HepG2 (cell line): ENCODE measurements at regions not wholly inside any gene's neighbourhood (a gene's known extent, or its start where the extent isn't known, plus 50 kb on each side); places are given as distances from the start of the nearest gene placed in this dataset.

Source experiments
- ATAC-seq: fragments of 200-7000 bp; cut with Tn5 transposase; 3 replicates; pipeline ENCODE4 v1.9.1; 2020; ENCODE audit warnings: mild to moderate bottlenecking, moderate library complexity
- BruUV-seq: library from RNA; stranded (reverse); fragments of 400-500 nt; replicated peaks from 2 replicates; lab custom pipeline; 2021; lab: Mats Ljungman, UMichigan
- CTCF ChIA-PET: fragments of 300-600 bp; formaldehyde crosslinking; extraction: SDS; loops from one replicate; lab custom pipeline; 2021; ENCODE audit warnings: low total read pairs, inconsistent platforms, low intra/inter-chr PET ratio; lab: Yijun Ruan, JAX
- POLR2A ChIA-PET: fragments of 350-600 bp; sonication (Branson Sonifier 250); formaldehyde crosslinking; loops from one replicate; lab custom pipeline; 2020; ENCODE audit warnings: antibody characterized with exemption, inconsistent platforms; lab: Yijun Ruan, JAX
- DNase-seq: peaks from one replicate; pipeline ENCODE4 v3.0.0-alpha.2; 2015; ENCODE audit warnings: low spot score
- FAIRE-seq: peaks from 3 replicates; lab custom pipeline; 2011; peaks lifted over from hg19 to GRCh38; lab: Jason Lieb, UNC
- H2AFZ ChIP-seq: one replicate; pipeline ENCODE4 v1.6.1; 2011; ENCODE audit warnings: low read length, inconsistent platforms
- H3K27ac ChIP-seq: fragments of 300-600 bp; 3 replicates; pipeline ENCODE4 v1.8.0; 2011; ENCODE audit warnings: mixed run types, mild to moderate bottlenecking, mixed read lengths, low read length, inconsistent platforms; ENCODE audit not compliant: insufficient read depth; ENCODE audit errors: extremely low read length
- H3K27me3 ChIP-seq, 2 experiments: fragments of 200-600 bp in 1 of 2; 2 replicates in 1 of 2; 3 replicates in 1 of 2; pipeline versions ENCODE4 v1.6.0 to v1.8.0; 2011; ENCODE audit warnings: low read length in 2 of 2, mild to moderate bottlenecking in 2 of 2, moderate library complexity in 2 of 2, inconsistent platforms in 1 of 2; ENCODE audit not compliant: insufficient read depth in 2 of 2, control insufficient read depth in 1 of 2
- H3K36me3 ChIP-seq, 2 experiments: fragments of 200-600 bp in 1 of 2; replicated peaks in 1 of 2; 2 replicates in 1 of 2; 3 replicates in 1 of 2; pipeline versions ENCODE4 v1.5.1 to v1.8.0; 2011; ENCODE audit warnings: low read length in 2 of 2, inconsistent platforms in 1 of 2; ENCODE audit not compliant: insufficient read depth in 2 of 2, control insufficient read depth in 1 of 2
- H3K4me1 ChIP-seq: 2 replicates; pipeline ENCODE4 v1.5.1; 2012; ENCODE audit warnings: low read length, inconsistent platforms; ENCODE audit not compliant: insufficient read depth
- H3K4me2 ChIP-seq: 2 replicates; pipeline ENCODE4 v1.6.0; 2011; ENCODE audit warnings: low read depth, low read length, inconsistent platforms
- H3K4me3 ChIP-seq, 3 experiments: fragments of 200-600 bp in 1 of 3; sonication (generic), shearing (Covaris generic) in 1 of 3; replicated peaks in 1 of 3; 2 replicates each; pipeline ENCODE4 v1.5.1; 2011 to 2016; ENCODE audit warnings: low read length in 3 of 3, inconsistent platforms in 2 of 3, low read depth in 2 of 3, mild to moderate bottlenecking in 2 of 3, control low read depth in 1 of 3, mixed read lengths in 1 of 3; ENCODE audit not compliant: insufficient read depth in 1 of 3
- H3K79me2 ChIP-seq: one replicate; pipeline ENCODE4 v1.6.1; 2011; ENCODE audit warnings: low read length, inconsistent platforms; ENCODE audit not compliant: insufficient read depth
- H3K9ac ChIP-seq: 2 replicates; pipeline ENCODE4 v1.6.0; 2011; ENCODE audit warnings: mild to moderate bottlenecking, low read depth, low read length, inconsistent platforms; ENCODE audit not compliant: insufficient read depth
- H3K9me3 ChIP-seq: 2 replicates; pipeline ENCODE4 v1.5.1; 2012; ENCODE audit warnings: mild to moderate bottlenecking, low read length
- H4K20me1 ChIP-seq: 2 replicates; pipeline ENCODE4 v1.6.0; 2011; ENCODE audit warnings: inconsistent platforms, mild to moderate bottlenecking, low read length, moderate library complexity; ENCODE audit not compliant: insufficient read depth
- ARNT2 ChIP-seq: sonication (generic); formaldehyde crosslinking; IDR thresholded peaks from 2 replicates; pipeline ENCODE4 v1.8.0; 2022; ENCODE audit warnings: mild to moderate bottlenecking, low read depth, missing genetic modification reagents, moderate library complexity
- CTCF ChIP-seq: sonication (generic); formaldehyde crosslinking; IDR thresholded peaks from 2 replicates; pipeline ENCODE4 v1.5.0; 2020; ENCODE audit warnings: mild to moderate bottlenecking, missing genetic modification reagents, moderate library complexity
- EED ChIP-seq: sonication (generic); formaldehyde crosslinking; IDR thresholded peaks from 2 replicates; pipeline ENCODE4 v1.5.0; 2020; ENCODE audit warnings: mild to moderate bottlenecking, missing genetic modification reagents
- RCOR2 ChIP-seq: IDR thresholded peaks from 2 replicates; pipeline ENCODE4 v1.6.1; 2016; ENCODE audit warnings: missing biosample characterization, missing genetic modification reagents
- SIN3B ChIP-seq: fragments of 150-350 bp; IDR thresholded peaks from 2 replicates; pipeline ENCODE4 v1.6.1; 2014; ENCODE audit warnings: low read length
- SRSF4 ChIP-seq: fragments of 200-400 bp; formaldehyde crosslinking; IDR thresholded peaks from one replicate; pipeline ENCODE4 v1.6.1; 2018; ENCODE audit warnings: mild to moderate bottlenecking, low read depth, low read length, moderate library complexity; ENCODE audit not compliant: poor library complexity, severe bottlenecking
- TAF1 ChIP-seq: sonication (generic); formaldehyde crosslinking; IDR thresholded peaks from 2 replicates; pipeline ENCODE4 v1.4.0; 2020; ENCODE audit warnings: missing genetic modification reagents
- TFDP2 ChIP-seq: sonication (generic); formaldehyde crosslinking; IDR thresholded peaks from 2 replicates; pipeline ENCODE4 v1.4.0; 2020; ENCODE audit warnings: missing genetic modification reagents
- YEATS4 ChIP-seq: sonication (generic); formaldehyde crosslinking; IDR thresholded peaks from 2 replicates; pipeline ENCODE4 v1.4.0; 2020; ENCODE audit warnings: missing genetic modification reagents, borderline replicate concordance
- ZBTB8A ChIP-seq: sonication (generic); formaldehyde crosslinking; IDR thresholded peaks from 2 replicates; pipeline ENCODE4 v1.4.0; 2020; ENCODE audit warnings: mild to moderate bottlenecking, low read depth, missing genetic modification reagents, borderline replicate concordance
- ZNF552 ChIP-seq: sonication (generic); formaldehyde crosslinking; IDR thresholded peaks from 2 replicates; pipeline ENCODE4 v1.9.0; 2022; ENCODE audit warnings: missing genetic modification reagents, mild to moderate bottlenecking, borderline replicate concordance
- ZNF747 ChIP-seq: sonication (generic); formaldehyde crosslinking; IDR thresholded peaks from 2 replicates; pipeline ENCODE4 v1.8.1; 2023; ENCODE audit warnings: missing genetic modification reagents, mild to moderate bottlenecking, borderline replicate concordance
- ZNF83 ChIP-seq: sonication (generic); formaldehyde crosslinking; IDR thresholded peaks from 2 replicates; pipeline ENCODE4 v1.4.0; 2020; ENCODE audit warnings: missing genetic modification reagents, mild to moderate bottlenecking, borderline replicate concordance
- WGBS: methylation state at CpG from one replicate; pipeline ENCODE4 v1.1.6; 2017; ENCODE audit warnings: low lambda C conversion rate; 5-methylcytosine and 5-hydroxymethylcytosine counted together
- in situ Hi-C: cut with HindIII; loops from 2 replicates; pipeline ENCODE4 v1.10.0; 2017; ENCODE audit warnings: low pct_unique_long_range_greater_than_20kb; ENCODE audit not compliant: extremely low pct_ligation_motif_present
- intact Hi-C: fragments of 100-400 bp; cut with micrococcal nuclease; formaldehyde crosslinking; loops from one replicate; pipeline ENCODE4 v1.10.0; 2022; ENCODE audit not compliant: unreplicated experiment
- TF ChIP-seq, protein P1 (sequence below): sonication (generic); formaldehyde crosslinking; IDR thresholded peaks from 2 replicates; pipeline ENCODE4 v1.4.0; 2020; ENCODE audit warnings: missing genetic modification reagents, borderline replicate concordance
- TF ChIP-seq, protein P2 (sequence below): sonication (generic); formaldehyde crosslinking; IDR thresholded peaks from 2 replicates; pipeline ENCODE4 v1.8.1; 2023; ENCODE audit warnings: mild to moderate bottlenecking, moderate library complexity, missing genetic modification reagents

GRCh38 chr4:14176613-14177012, 549.1 kb upstream of the BOD1L1 start (continued):
- TF ChIP-seq TFDP2 (CRISPR knock-in tag) (no peak), RCOR2 (no peak)

GRCh38 chr4:14177987-14178386, 550.5 kb upstream of the BOD1L1 start:
- no peaks in the 10 kb centered on the region for H3K36me3 ChIP-seq
- BruUV-seq = no TSS peak
- TF ChIP-seq ZNF552 (CRISPR knock-in tag) = no peak
- no peak for TF ChIP-seq ARNT2
- TF ChIP-seq TAF1 (CRISPR knock-in tag) = no peak
- TF ChIP-seq ZBTB8A (CRISPR knock-in tag) = no peak
- TF ChIP-seq, protein P1, sequence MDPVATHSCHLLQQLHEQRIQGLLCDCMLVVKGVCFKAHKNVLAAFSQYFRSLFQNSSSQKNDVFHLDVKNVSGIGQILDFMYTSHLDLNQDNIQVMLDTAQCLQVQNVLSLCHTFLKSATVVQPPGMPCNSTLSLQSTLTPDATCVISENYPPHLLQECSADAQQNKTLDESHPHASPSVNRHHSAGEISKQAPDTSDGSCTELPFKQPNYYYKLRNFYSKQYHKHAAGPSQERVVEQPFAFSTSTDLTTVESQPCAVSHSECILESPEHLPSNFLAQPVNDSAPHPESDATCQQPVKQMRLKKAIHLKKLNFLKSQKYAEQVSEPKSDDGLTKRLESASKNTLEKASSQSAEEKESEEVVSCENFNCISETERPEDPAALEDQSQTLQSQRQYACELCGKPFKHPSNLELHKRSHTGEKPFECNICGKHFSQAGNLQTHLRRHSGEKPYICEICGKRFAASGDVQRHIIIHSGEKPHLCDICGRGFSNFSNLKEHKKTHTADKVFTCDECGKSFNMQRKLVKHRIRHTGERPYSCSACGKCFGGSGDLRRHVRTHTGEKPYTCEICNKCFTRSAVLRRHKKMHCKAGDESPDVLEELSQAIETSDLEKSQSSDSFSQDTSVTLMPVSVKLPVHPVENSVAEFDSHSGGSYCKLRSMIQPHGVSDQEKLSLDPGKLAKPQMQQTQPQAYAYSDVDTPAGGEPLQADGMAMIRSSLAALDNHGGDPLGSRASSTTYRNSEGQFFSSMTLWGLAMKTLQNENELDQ = no peak
- no peak for TF ChIP-seq SRSF4
- no peak for TF ChIP-seq SIN3B
- no peak for TF ChIP-seq YEATS4 (CRISPR knock-in tag)
- TF ChIP-seq EED = no peak
- TF ChIP-seq ZNF747 (CRISPR knock-in tag) = no peak
- TF ChIP-seq CTCF (CRISPR knock-in tag) = no peak
- no peak for TF ChIP-seq ZNF83 (CRISPR knock-in tag)
- TF ChIP-seq, protein P2, sequence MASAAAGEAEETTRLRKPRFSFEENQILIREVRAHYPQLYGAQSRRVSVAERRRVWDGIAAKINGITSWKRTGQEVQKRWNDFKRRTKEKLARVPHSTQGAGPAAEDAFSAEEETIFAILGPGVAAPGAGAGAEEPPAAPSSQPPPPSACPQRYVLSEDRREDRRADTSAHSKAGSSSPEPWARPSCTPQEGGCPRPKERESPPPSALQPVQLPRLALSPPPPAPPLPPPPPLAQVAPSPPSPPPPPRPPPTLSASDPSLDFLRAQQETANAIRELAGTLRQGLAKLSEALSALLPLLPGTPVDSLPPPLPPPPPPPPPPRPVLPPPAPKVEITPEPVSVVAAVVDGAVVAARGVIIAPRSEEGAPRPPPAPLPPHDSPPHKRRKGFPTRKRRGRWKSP (CRISPR knock-in tag) = no peak
- no peaks in the 10 kb centered on the region for H4K20me1 ChIP-seq
- intact Hi-C loops = no loop called here
- no peak for ATAC-seq
- POLR2A ChIA-PET = no interaction called here
- DNase-seq = no peak
- H3K27ac ChIP-seq = no peak overlapping the region
- H3K9ac ChIP-seq = no peak overlapping the region
- H3K4me1 ChIP-seq = no peaks in the 10 kb centered on the region
- H3K4me3 ChIP-seq = no peak overlapping the region
- CTCF ChIA-PET = no interaction called here
- no peak overlapping the region for H2AFZ ChIP-seq
- no peak for FAIRE-seq
- no peak overlapping the region for H3K4me2 ChIP-seq
- H3K79me2 ChIP-seq = no peaks in the 10 kb centered on the region
- in situ Hi-C loops = no loop called here
- no peaks in the 10 kb centered on the region for H3K27me3 ChIP-seq
- WGBS = 52% methylated on average over 3 of the region's 3 CpGs
- peaks cover 74% of the 10 kb centered on the region for H3K9me3 ChIP-seq
